Small intestine (tissue), 7 donors: ENCODE measurements at regions not wholly inside any gene's neighbourhood (a gene's known extent, or its start where the extent isn't known, plus 50 kb on each side); places are given as distances from the start of the nearest gene placed in this dataset.

Experiments
- DNase-seq, 2 donors: peaks; one replicate each; pipeline versions ENCODE4 v3.0.0 to v3.0.0-alpha.2; 2013
- FAIRE-seq: peaks from 2 replicates; lab custom pipeline; 2012; peaks lifted over from hg19 to GRCh38; lab: Jason Lieb, UNC
- H3K27ac ChIP-seq, 3 donors: one replicate each; pipeline ENCODE4 v1.5.1; 2013; ENCODE audit warnings: low read length in 2 of 3, mild to moderate bottlenecking in 2 of 3, control low read depth in 1 of 3, inconsistent platforms in 1 of 3, low read depth in 1 of 3, moderate library complexity in 1 of 3
- H3K27me3 ChIP-seq, 3 donors: one replicate each; pipeline ENCODE4 v1.6.1; 2013; ENCODE audit warnings: low read length in 3 of 3, inconsistent platforms in 1 of 3; ENCODE audit not compliant: control insufficient read depth in 3 of 3, insufficient read depth in 3 of 3
- H3K36me3 ChIP-seq, 3 donors: one replicate each; pipeline ENCODE4 v1.6.1; 2013; ENCODE audit warnings: low read length in 3 of 3, inconsistent platforms in 1 of 3, low read depth in 1 of 3, mild to moderate bottlenecking in 1 of 3, moderate library complexity in 1 of 3; ENCODE audit not compliant: control insufficient read depth in 3 of 3, insufficient read depth in 2 of 3
- H3K4me1 ChIP-seq, 3 donors: one replicate each; pipeline ENCODE4 v1.6.1; 2013; ENCODE audit warnings: low read length in 2 of 3, inconsistent platforms in 1 of 3, low read depth in 1 of 3, mild to moderate bottlenecking in 1 of 3, moderate library complexity in 1 of 3; ENCODE audit not compliant: control insufficient read depth in 3 of 3, insufficient read depth in 2 of 3
- H3K4me3 ChIP-seq, 3 donors: one replicate each; pipeline ENCODE4 v1.5.1; 2013; ENCODE audit warnings: low read length in 3 of 3, control low read depth in 1 of 3, inconsistent platforms in 1 of 3, low read depth in 1 of 3, mild to moderate bottlenecking in 1 of 3, moderate library complexity in 1 of 3
- H3K9me3 ChIP-seq, 2 donors: one replicate each; pipeline ENCODE4 v1.6.1; 2013; ENCODE audit warnings: low read depth in 1 of 2, low read length in 1 of 2; ENCODE audit not compliant: control insufficient read depth in 2 of 2, insufficient read depth in 1 of 2
- WGBS, 3 donors: extraction: QIAGEN DNeasy Blood & Tissue Kit; methylation state at CpG; one replicate each; pipeline ENCODE4 v1.1.7; 2013; 5-methylcytosine and 5-hydroxymethylcytosine counted together
- donor health status: healthy with polysubstance abuse.
- donor health status: control.
- donor health status: control.
- donor health status: Bipolar disorder and iron deficiency.
- donor health status: healthy.

DNA sequence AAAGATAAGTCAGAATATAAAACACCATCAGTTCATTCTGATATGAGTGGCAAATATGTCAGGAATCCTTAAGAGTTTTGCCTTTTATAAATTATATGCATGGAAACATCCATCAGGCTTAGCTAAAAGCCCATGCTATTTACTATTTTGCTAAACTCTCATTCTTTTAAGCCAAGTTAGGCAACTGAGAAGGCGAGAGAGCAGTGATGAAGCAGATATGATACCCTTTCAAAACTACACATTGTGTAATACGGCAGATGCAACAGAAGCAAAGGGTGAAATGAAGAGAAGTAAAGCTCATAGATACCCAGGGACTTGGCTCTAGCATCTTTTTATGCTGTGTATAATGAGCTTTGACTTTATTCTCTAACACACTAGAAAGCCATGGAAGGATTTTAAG, 95.8 kb downstream of the SLIT2 start:
- DNase-seq (no peak), FAIRE-seq (no peak)
- H3K36me3 ChIP-seq = no peaks in the 10 kb centered on the region
- H3K27me3 ChIP-seq = no peaks in the 10 kb centered on the region
- H3K4me3 ChIP-seq = no peak overlapping the region
- 75 to 84% (median 76%) methylated on average over 2 of the region's 2 CpGs for WGBS, 3 donors
- H3K9me3 ChIP-seq = no peaks in the 10 kb centered on the region
- H3K27ac ChIP-seq = no peak overlapping the region
- H3K4me1 ChIP-seq = no peaks in the 10 kb centered on the region

DNA sequence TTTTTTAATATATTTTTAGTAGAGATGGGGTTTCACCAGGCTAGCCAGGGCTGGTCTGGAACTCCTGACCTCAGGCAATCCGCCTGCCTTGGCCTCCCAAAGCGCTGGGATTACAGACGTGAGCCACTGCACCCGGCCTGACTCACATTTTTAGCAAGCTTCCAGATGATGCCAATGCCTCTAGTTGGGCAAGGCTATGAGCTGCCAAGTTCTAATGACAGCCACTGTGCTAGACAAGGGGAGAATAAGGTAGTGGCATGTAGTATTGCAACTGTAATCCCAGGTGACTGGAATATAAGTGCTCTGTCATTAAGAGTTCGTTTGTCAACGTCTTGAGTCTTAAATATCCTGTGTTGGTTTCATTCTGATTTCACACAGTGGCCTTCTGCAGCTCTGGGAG, 96.7 kb downstream of the SLIT2 start:
- Histone ChIP-seq H3K4me3 (no peak overlapping the region), H3K9me3 (no peaks in the 10 kb centered on the region), H3K27me3 (no peaks in the 10 kb centered on the region), H3K36me3 (no peaks in the 10 kb centered on the region), H3K27ac (no peak overlapping the region), H3K4me1 (no peaks in the 10 kb centered on the region)
- FAIRE-seq = no peak
- DNase-seq = no peak
- WGBS, 3 donors = 77 to 88% (median 79%) methylated on average over 6 of the region's 6 CpGs

DNA sequence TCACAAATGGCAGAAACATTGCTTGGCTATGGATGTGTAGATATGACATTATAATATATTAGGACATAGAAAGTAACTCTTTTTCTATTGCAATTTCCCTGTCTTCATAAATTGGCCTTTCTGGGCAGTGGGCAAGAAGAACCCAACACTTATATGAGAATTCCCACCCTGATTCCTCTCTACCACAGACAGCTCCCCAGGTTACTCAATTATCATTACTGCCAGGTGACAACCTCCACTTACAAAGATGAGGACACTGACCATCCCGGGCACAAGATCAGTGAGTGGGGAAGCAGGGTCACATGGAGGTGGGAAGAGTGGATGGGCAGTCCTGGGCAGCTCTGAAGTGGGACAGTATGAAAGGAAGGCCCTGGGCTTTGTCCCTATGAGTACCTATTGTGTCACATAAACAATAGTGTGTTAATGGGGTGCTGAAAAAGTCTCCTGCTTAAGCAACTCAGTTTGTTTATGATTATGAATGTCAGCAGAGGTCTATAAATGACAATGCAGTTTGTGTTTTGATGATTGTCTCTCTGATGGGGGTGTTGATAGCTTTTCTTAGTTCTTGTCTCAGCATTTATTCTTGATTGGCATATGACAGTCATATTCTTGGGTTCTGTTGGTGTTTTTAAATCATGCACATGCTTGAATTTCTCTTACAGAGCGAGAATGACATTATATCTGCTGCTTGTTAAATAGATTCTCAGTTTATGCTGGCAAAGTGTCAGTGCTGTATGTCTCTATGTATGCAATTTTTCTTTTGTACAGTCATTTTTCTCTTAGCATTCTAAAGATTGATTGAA, 99.9 kb downstream of the SLIT2 start:
- no peaks in the 10 kb centered on the region for H3K36me3 ChIP-seq
- no peak overlapping the region for H3K4me3 ChIP-seq
- DNase-seq = no peak
- no peaks in the 10 kb centered on the region for H3K27me3 ChIP-seq
- H3K27ac ChIP-seq = no peak overlapping the region
- 54 to 68% (median 64%) methylated on average over 2 of the region's 2 CpGs for WGBS, 3 donors
- no peaks in the 10 kb centered on the region for H3K4me1 ChIP-seq
- H3K9me3 ChIP-seq = no peaks in the 10 kb centered on the region
- FAIRE-seq = no peak

DNA sequence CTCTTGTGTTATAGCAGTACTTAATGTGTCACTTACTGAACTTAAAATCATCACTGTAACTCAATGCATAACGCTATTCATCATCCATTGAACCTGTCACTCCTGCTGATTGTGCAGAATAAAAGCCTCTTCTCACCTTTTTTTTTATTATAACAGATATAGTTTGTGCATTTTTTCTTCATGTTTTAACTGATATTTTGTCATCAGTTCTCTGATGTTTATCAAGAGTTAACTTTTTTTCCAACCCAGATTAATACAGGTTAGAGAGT, 100.4 kb downstream of the SLIT2 start:
- WGBS, 3 donors = 30 to 67% (median 44%) methylated on average over 1 of the region's 1 CpG
- H3K9me3 ChIP-seq = no peaks in the 10 kb centered on the region
- no peaks in the 10 kb centered on the region for H3K4me1 ChIP-seq
- no peak overlapping the region for H3K4me3 ChIP-seq
- no peaks in the 10 kb centered on the region for H3K27me3 ChIP-seq
- FAIRE-seq (no peak), DNase-seq (no peak)
- no peaks in the 10 kb centered on the region for H3K36me3 ChIP-seq
- H3K27ac ChIP-seq = no peak overlapping the region

DNA sequence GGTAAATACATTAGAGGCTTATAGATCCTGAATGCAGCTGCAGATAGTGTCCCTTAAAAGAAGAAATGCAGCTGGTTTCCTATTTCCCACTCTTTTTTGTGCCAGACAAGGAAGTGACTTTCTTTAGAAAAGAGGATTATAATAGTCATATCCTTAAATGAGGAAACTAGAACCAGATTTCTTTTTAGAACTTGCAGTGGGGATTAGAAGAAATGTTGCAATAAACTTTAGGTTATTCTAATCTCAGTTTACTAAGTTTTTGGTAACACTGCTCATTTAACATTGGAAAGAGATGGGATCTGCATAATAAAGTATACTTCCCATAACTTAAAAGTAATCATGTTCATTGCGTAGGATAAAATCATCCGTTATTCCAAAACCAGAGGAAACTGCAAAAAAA, 101.9 kb downstream of the SLIT2 start:
- no peaks in the 10 kb centered on the region for H3K4me1 ChIP-seq
- no peak overlapping the region for H3K27ac ChIP-seq
- no peak for DNase-seq
- FAIRE-seq = no peak
- H3K4me3 ChIP-seq = no peak overlapping the region
- WGBS, 3 donors = 92 to 97% (median 94%) methylated on average over 2 of the region's 2 CpGs
- no peaks in the 10 kb centered on the region for H3K27me3 ChIP-seq
- H3K9me3 ChIP-seq = no peaks in the 10 kb centered on the region
- H3K36me3 ChIP-seq = no peaks in the 10 kb centered on the region

DNA sequence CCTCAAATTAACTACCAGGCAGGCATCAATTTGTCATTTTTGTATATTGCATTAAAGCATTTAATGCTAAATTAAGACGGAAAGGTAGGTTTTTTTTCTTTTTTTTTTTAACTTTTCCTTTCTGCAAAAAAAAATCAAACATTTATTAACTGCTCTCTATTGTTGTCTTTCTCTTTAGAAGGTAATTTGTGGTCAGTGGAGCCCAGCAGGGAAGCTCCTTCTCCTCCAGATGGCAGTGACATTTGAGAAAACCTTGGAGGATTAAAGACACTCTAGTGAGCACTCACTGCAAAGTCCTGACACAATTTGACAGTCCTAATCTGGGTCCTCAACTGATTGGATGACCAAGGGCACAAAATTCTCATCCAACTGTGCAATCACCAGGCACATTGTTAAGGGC, 102.4 kb downstream of the SLIT2 start:
- Histone ChIP-seq H3K36me3 (no peaks in the 10 kb centered on the region), H3K27me3 (no peaks in the 10 kb centered on the region), H3K4me3 (no peak overlapping the region), H3K27ac (no peak overlapping the region), H3K9me3 (no peaks in the 10 kb centered on the region), H3K4me1 (no peaks in the 10 kb centered on the region)
- FAIRE-seq (no peak), DNase-seq (no peak)
- WGBS, 3 donors = 73 to 85% (median 74%) methylated on average over 1 of the region's 1 CpG

DNA sequence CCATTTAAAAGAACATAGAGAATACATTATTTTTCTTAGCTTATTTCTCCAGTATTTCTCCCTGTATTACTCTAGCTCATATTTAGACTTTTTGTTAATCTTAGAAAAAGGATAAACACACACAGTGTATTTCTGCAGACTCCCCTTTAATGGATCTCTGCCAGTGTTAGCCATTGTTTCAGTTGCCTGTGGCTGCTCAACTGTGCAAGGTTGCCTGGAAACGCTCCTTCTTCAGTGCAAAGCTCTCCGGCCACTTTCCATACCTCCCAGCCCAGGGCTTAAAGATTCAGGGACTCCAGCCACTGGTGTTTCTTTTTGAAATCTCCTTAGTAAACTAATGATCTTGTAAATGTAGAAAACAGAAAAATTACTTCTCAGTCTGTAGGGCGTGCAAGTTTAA, 104.9 kb downstream of the SLIT2 start:
- Histone ChIP-seq H3K9me3 (no peaks in the 10 kb centered on the region), H3K4me1 (no peaks in the 10 kb centered on the region), H3K4me3 (no peak overlapping the region), H3K27ac (no peak overlapping the region), H3K36me3 (no peaks in the 10 kb centered on the region), H3K27me3 (no peaks in the 10 kb centered on the region)
- 44 to 55% (median 52%) methylated on average over 3 of the region's 3 CpGs for WGBS, 3 donors
- FAIRE-seq (no peak), DNase-seq (no peak)

DNA sequence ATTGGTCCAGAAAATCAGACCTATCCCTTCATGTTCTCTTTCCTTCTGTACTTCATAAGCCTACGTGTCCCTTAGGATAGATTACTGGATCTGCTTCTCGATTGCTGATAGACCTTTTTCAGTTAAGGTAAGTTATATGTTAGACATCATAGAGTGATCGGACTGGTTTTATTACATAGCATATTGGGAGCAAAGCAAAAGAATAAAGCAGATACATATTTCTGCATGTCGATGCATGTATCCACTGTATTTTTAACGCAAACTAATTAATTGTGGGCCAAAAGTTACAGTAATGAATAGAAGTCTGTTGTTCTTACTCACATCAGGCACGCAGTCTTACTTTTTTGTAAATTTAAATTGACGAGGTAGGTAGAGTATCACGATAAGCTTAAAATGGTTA, 106.4 kb downstream of the SLIT2 start:
- WGBS, 3 donors = 90 to 94% (median 91%) methylated on average over 8 of the region's 8 CpGs

DNA sequence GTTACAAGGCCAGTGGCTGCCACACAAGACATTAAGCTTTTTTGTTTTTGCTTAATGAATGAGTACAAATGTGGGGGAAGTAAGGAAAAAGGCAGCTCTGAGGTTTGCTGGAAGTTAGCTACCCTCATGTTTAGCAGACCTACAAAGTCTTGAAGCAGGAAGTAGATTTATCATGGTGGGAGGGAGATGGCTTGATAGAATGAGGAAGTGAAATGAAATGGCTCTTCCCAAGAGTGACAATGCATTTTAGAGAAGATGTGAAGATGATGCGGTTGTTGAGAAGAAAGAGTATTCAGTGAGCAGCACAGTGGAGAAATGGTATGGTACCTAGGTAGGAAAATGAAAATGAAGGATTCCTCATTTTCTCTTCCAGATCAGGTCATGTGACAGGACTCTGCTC, 108.0 kb downstream of the SLIT2 start:
- no peaks in the 10 kb centered on the region for H3K9me3 ChIP-seq
- no peak for DNase-seq
- no peak overlapping the region for H3K4me3 ChIP-seq
- no peak overlapping the region for H3K27ac ChIP-seq
- 86 to 97% (median 91%) methylated on average over 1 of the region's 1 CpG for WGBS, 3 donors
- H3K36me3 ChIP-seq = no peaks in the 10 kb centered on the region
- FAIRE-seq = no peak
- H3K4me1 ChIP-seq = no peaks in the 10 kb centered on the region
- no peaks in the 10 kb centered on the region for H3K27me3 ChIP-seq

More for the DNA sequence above, 106.4 kb downstream of the SLIT2 start:
- Histone ChIP-seq H3K27me3 (no peaks in the 10 kb centered on the region), H3K9me3 (no peaks in the 10 kb centered on the region), H3K4me3 (no peak overlapping the region), H3K36me3 (no peaks in the 10 kb centered on the region), H3K4me1 (no peaks in the 10 kb centered on the region), H3K27ac (no peak overlapping the region)
- DNase-seq = no peak
- FAIRE-seq = no peak
